ENCODE measurements at regions not wholly inside any gene's neighbourhood (a gene's known extent, or its start where the extent isn't known, plus 50 kb on each side); places are given as distances from the start of the nearest gene placed in this dataset.

DNA sequence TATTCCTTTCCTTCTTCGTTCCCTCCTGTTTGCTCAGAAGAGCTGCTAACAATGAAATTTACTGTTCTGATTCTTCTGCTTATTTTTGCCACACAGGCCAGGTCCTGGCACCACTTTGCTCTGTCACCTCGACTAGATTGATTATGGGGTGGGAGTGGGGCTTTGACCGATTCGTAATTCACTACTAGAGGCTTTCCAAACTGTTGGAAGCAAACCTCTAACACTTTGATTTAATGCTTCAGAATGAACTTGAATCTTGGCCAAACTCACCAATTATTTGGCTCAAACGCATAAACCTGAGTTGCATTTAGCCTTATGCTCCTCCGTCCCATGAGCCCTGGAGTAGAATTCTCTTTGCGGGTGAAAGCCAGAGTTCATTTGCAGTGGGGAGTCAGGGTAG is 476.2 kb upstream of the FZD8 start:
- TF ChIP-seq, protein P1, sequence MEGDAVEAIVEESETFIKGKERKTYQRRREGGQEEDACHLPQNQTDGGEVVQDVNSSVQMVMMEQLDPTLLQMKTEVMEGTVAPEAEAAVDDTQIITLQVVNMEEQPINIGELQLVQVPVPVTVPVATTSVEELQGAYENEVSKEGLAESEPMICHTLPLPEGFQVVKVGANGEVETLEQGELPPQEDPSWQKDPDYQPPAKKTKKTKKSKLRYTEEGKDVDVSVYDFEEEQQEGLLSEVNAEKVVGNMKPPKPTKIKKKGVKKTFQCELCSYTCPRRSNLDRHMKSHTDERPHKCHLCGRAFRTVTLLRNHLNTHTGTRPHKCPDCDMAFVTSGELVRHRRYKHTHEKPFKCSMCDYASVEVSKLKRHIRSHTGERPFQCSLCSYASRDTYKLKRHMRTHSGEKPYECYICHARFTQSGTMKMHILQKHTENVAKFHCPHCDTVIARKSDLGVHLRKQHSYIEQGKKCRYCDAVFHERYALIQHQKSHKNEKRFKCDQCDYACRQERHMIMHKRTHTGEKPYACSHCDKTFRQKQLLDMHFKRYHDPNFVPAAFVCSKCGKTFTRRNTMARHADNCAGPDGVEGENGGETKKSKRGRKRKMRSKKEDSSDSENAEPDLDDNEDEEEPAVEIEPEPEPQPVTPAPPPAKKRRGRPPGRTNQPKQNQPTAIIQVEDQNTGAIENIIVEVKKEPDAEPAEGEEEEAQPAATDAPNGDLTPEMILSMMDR (IDR thresholded peaks at IDR 0.05) = no peak
- TF ChIP-seq POLR2A (IDR thresholded peaks at IDR 0.05) = no peak

All from right lobe of liver (tissue), 4 donors.